ENCODE measurements at regions not wholly inside any gene's neighbourhood (a gene's known extent, or its start where the extent isn't known, plus 50 kb on each side); places are given as distances from the start of the nearest gene placed in this dataset.

DNA sequence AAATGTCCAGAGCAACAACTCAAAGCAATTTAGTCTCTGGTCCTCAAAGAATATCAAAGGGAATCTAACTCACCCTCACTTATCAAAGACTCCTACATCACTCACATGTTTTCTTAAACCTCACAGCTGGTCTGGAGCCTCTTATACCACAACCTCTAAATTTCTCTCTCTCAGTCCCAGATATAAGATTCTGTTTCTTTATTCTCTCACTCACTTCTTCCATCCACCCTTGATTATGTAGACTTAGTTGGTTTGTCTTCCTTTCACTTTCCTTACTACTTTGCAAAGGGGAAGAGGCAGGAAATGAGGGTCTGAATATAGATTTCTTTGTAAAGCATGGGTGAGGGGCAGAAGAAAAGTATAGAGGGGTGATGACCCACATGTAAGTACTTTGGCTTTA is 75.4 kb upstream of the STARD4 start:
- Histone ChIP-seq H3K4me1 (replicated peaks; ENCODE audit: insufficient read depth) (no peaks in the 10 kb centered on the region), H3K9me3 (ENCODE audit: insufficient read depth, low read depth) (no peaks in the 10 kb centered on the region), H3F3A (ENCODE audit: insufficient read depth, low read depth) (no peaks in the 10 kb centered on the region), H3K36me3 (ENCODE audit: low read depth) (no peaks in the 10 kb centered on the region), H4K20me1 (ENCODE audit: insufficient read depth) (no peaks in the 10 kb centered on the region), H2AFZ (no peak overlapping the region), H3K27ac (no peak overlapping the region), H3K9me2 (ENCODE audit: insufficient read depth) (no peaks in the 10 kb centered on the region), H3K4me2 (no peak overlapping the region), H3K27me3 (ENCODE audit: insufficient read depth, low read depth) (no peaks in the 10 kb centered on the region), H3K4me3 (no peak overlapping the region), H3K79me2 (ENCODE audit: low read depth) (no peaks in the 10 kb centered on the region)
- ChIA-PET POLR2A (ENCODE audit: unreplicated experiment) (no interaction called here), CTCF (no interaction called here)
- no peak for TF ChIP-seq CTCF (conservative IDR thresholded peaks at IDR 0.05)
- TF ChIP-seq EZH2 (IDR thresholded peaks at IDR 0.05; ENCODE audit: low read depth): no peak
- DNase-seq: no peak
- intact Hi-C loops (cut with micrococcal nuclease; ENCODE audit: unreplicated experiment): no loop called here
- no TSS peak for BruUV-seq (replicated peaks)

DNA sequence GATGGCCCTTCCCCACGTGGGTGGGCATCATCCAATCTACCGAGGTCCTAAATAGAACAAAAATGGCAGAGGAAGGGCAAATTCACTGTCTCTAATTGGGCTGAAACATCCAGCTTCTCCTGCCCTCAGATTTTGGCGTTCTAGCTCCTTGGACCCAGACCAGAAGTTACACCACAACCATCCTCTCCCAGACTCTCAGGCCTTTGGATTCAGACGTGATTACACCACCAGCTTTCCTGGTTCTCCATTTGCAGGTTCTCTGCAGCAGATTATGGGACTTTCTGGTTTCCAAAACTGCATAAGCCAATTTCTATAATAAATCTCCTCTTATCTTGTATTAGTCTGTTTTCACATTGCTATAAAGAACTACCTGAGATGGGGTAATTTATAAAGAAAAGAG is 73.6 kb upstream of the STARD4 start:
- POLR2A ChIA-PET (ENCODE audit: unreplicated experiment): interaction anchor here (0.6 kb wide), 1 partner anchor 157 kb away, joined by 3 read pairs; no protein-coding TSS in a partner anchor

DNA sequence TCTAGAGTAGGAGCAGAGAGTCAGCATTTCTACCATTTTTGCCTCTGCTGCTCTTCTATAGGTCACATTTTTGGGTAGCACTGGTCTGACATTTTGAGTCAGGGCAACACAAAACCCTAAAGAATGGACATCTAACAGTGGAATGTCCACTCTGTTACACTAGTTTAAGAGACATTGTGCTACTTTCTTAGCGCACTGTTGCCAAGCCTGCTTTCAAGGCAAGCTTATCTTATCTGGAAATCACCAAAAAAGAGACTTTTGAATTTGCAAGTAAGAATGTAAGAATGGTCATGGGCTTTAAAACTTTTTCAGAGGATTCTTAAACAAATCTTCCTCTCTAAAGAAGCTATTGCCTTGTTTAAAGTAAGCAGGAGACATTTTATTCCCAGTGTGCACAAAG is 73.0 kb upstream of the STARD4 start:
- no peaks in the 10 kb centered on the region for H3F3A ChIP-seq (ENCODE audit: insufficient read depth, low read depth)
- H3K4me3 ChIP-seq: no peak overlapping the region
- no peaks in the 10 kb centered on the region for H4K20me1 ChIP-seq (ENCODE audit: insufficient read depth)
- CTCF ChIA-PET: no interaction called here
- no peaks in the 10 kb centered on the region for H3K36me3 ChIP-seq (ENCODE audit: low read depth)
- no peaks in the 10 kb centered on the region for H3K9me3 ChIP-seq (ENCODE audit: insufficient read depth, low read depth)
- no peak for DNase-seq
- H3K79me2 ChIP-seq (ENCODE audit: low read depth): no peaks in the 10 kb centered on the region
- H3K4me2 ChIP-seq: no peak overlapping the region
- H3K27ac ChIP-seq: no peak overlapping the region
- no peaks in the 10 kb centered on the region for H3K27me3 ChIP-seq (ENCODE audit: insufficient read depth, low read depth)
- H3K4me1 ChIP-seq (replicated peaks; ENCODE audit: insufficient read depth): no peaks in the 10 kb centered on the region
- H2AFZ ChIP-seq: no peak overlapping the region
- no peak for TF ChIP-seq CTCF (conservative IDR thresholded peaks at IDR 0.05)
- TF ChIP-seq EZH2 (IDR thresholded peaks at IDR 0.05; ENCODE audit: low read depth): no peak
- intact Hi-C loops (cut with micrococcal nuclease; ENCODE audit: unreplicated experiment): no loop called here
- no TSS peak for BruUV-seq (replicated peaks)
- POLR2A ChIA-PET (ENCODE audit: unreplicated experiment): interaction anchor here (0.6 kb wide), 1 partner anchor 157 kb away, joined by 3 read pairs; no protein-coding TSS in a partner anchor
- no peaks in the 10 kb centered on the region for H3K9me2 ChIP-seq (ENCODE audit: insufficient read depth)

More for the DNA sequence above, 73.6 kb upstream of the STARD4 start:
- Histone ChIP-seq H3K9me3 (ENCODE audit: insufficient read depth, low read depth) (no peaks in the 10 kb centered on the region), H3F3A (ENCODE audit: insufficient read depth, low read depth) (no peaks in the 10 kb centered on the region), H4K20me1 (ENCODE audit: insufficient read depth) (no peaks in the 10 kb centered on the region), H3K4me2 (no peak overlapping the region), H3K36me3 (ENCODE audit: low read depth) (no peaks in the 10 kb centered on the region), H3K27ac (no peak overlapping the region), H3K79me2 (ENCODE audit: low read depth) (no peaks in the 10 kb centered on the region), H3K27me3 (ENCODE audit: insufficient read depth, low read depth) (no peaks in the 10 kb centered on the region), H3K9me2 (ENCODE audit: insufficient read depth) (no peaks in the 10 kb centered on the region), H2AFZ (no peak overlapping the region), H3K4me3 (no peak overlapping the region), H3K4me1 (replicated peaks; ENCODE audit: insufficient read depth) (no peaks in the 10 kb centered on the region)
- BruUV-seq (replicated peaks): no TSS peak
- no peak for DNase-seq
- no peak for TF ChIP-seq EZH2 (IDR thresholded peaks at IDR 0.05; ENCODE audit: low read depth)
- TF ChIP-seq CTCF (conservative IDR thresholded peaks at IDR 0.05): no peak
- intact Hi-C loops (cut with micrococcal nuclease; ENCODE audit: unreplicated experiment): no loop called here
- CTCF ChIA-PET: no interaction called here
